ENCODE measurements at regions not wholly inside any gene's neighbourhood (a gene's known extent, or its start where the extent isn't known, plus 50 kb on each side); places are given as distances from the start of the nearest gene placed in this dataset.

DNA sequence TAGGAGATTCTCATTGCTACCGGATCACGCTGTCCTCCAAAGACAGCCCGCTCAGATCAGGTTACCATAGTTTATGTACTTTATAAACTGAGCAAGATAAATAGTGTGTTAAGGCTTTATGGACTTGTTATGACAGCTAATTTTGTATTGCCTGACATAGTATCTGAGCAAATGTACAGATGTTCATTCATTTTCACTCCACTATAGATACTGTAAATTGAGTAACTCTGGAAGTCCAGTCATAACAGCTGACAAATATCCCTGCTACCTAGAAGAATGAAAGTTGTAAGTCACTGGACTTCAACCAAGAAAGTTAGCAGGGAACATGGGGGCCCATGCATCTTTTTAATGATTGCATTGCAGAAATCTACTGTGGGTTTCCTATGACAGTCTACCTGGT, 292.4 kb upstream of the ADAMTS16 start:
- TF ChIP-seq CTCF (IDR thresholded peaks at IDR 0.05; ENCODE audit: extremely low read depth in 1 of 2, insufficient read depth in 1 of 2, low read depth in 1 of 2, low read length in 2 of 2): no peak
- TF ChIP-seq JUN (IDR thresholded peaks at IDR 0.05; ENCODE audit: borderline replicate concordance, insufficient read depth, insufficient read length, low read depth): no peak
- no peak for TF ChIP-seq POLR2AphosphoS5 (IDR thresholded peaks at IDR 0.05; ENCODE audit: insufficient read depth, low read depth, low read length)
- TF ChIP-seq POLR2A (IDR thresholded peaks at IDR 0.05; ENCODE audit: low read depth, low read length): no peak
- TF ChIP-seq, protein P1, sequence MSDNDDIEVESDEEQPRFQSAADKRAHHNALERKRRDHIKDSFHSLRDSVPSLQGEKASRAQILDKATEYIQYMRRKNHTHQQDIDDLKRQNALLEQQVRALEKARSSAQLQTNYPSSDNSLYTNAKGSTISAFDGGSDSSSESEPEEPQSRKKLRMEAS (IDR thresholded peaks at IDR 0.05; ENCODE audit: insufficient read depth, insufficient read length): no peak
- no peak for TF ChIP-seq MYC (IDR thresholded peaks at IDR 0.05; ENCODE audit: low read depth, low read length)
- no peak for TF ChIP-seq EZH2 (IDR thresholded peaks at IDR 0.05; ENCODE audit: borderline replicate concordance, low read depth, low read length, severe bottlenecking)
- TF ChIP-seq FOS (IDR thresholded peaks at IDR 0.05; ENCODE audit: borderline replicate concordance, insufficient read depth, low read length): no peak
- TF ChIP-seq GATA2 (IDR thresholded peaks at IDR 0.05; ENCODE audit: insufficient read depth, insufficient read length, low read depth, low read length): no peak
